Inflammatory macrophage treated with lipopolysaccharide for 4 hours (primary cell): ENCODE measurements at regions not wholly inside any gene's neighbourhood (a gene's known extent, or its start where the extent isn't known, plus 50 kb on each side); places are given as distances from the start of the nearest gene placed in this dataset.
"Not testable (repeated sequence)": the region's sequence is repeated elsewhere in the genome, so short reads cannot be mapped to it uniquely, and the experiment has no call there.

Source experiments
- DNase-seq: peaks from one replicate; pipeline ENCODE4 v3.0.0-alpha.2; 2020

DNA sequence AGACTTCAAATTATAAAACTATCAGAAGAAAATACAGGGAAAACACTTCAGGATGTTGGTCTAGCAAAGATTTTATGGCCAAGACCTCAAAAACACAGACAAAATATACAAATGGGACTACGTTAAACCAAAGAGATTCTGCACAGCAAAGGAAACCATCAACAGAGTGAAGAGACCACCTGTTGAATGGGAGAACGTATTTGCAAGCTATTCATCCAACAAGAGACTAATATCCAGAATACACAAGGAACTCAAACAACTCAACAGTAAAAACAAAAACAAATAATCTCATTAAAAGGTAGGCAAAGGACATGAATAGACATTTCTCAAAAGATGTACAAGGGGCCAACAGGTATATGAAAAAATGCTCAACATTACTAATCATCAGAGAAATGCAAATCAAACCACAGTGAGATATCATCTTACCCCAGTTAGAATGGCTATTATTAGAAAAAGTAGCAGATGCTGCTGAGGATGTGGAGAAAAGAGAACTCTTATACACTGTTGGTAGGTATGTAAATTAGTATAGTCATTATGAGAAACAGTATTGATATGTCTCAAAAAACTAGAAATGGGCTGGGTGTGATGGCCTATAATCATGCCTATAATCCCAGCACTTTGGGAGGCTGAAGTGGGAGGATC, 112.6 kb downstream of the LRIG2 start:
- DNase-seq = no peak

- no peak for DNase-seq
These were observed 117.1 kb downstream of the LRIG2 start for GRCh38 chr1:113190078-113190477.

DNA sequence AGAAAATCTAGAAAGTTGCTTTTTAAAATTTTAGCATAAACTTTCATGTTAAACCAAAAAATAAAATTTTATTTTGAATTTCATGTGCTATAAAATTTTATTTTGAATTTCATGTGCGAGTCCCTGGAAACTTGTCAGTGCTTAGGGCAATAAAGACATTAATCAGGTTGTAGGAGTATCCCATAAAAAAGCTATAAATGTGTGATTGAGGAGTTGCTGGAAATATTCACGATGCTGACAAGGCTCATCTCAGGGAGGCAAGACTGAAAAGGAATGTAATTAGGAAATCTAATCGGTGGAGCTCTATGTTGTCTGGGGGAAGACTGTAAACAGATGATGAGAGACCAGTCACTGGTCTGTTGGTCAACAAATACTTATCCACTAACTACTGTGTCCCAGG, 117.9 kb downstream of the LRIG2 start:
- no peak for DNase-seq

- peak; percentile 49 for DNase-seq
These were observed 118.6 kb downstream of the LRIG2 start for GRCh38 chr1:113191579-113192076.

GRCh38 chr1:113192242-113192641, 119.2 kb downstream of the LRIG2 start:
- DNase-seq = peak; percentile 7

- no peak for DNase-seq
These were observed 120.0 kb downstream of the LRIG2 start for GRCh38 chr1:113192980-113193379.

DNA sequence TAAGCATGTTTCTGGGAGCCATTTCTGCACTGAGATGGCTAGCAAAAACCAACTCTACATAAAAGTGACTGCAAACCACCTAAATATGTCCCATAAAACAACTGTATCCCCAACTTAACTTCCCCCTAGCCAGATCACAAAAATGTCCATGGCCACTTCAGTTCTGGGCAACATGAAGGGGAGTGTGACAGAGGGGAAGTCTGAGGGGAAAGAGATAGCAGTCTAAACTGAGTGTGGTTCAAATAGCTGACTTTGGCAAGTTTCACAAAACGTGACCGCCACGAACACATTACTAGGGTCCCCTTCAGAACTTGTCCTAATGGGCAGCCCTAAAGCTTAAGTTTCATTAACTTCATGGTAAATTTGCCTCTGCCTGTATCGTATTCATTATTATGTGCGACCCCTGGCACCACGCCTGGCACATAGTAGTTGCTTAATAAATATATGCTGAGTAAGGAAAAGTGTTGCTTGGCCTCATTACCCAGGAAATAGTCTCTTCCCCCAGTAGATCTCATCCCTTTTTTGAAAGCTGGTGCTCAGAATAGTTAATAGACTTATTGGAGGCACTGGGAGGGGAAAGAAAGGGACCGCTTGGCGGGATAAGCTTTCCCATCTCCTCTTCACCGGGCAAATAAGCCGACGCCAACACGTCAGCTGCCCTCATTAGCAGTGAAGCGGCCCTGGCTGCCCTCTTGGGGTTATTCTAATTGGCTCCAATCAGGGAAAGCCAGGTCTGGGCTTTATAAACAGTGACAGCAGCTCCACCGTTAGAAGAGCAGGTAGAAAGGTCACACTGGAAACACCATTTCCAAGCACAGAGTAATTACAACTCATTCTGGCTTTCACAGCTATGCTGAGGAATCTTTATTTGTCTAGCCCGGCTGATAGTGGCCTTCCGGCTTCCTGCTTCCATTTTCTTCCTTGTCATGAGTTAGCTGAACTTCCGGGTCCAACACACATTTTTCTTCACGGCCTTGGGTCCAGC, 122.1 kb downstream of the LRIG2 start:
- no peak for DNase-seq

- DNase-seq = no peak
These were observed 124.8 kb downstream of the LRIG2 start for GRCh38 chr1:113197719-113198330.

DNA sequence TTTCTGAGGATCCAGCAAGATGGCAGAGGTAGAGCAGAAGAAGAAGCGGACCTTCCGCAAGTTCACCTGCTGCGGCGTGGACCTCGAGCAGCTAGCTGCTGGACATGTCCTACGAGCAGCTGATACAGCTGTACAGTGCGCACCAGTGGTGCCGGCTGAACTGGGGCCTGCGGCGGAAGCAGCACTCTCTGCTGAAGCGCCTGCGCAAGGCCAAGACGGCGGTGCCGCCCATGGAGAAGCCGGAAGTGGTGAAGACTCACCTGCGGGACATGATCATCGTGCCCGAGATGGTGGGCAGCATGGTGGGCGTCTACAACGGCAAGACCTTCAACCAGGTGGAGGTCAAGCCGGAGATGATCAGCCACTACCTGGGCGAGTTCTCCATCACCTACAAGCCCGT, 125.8 kb downstream of the LRIG2 start:
- no peak for DNase-seq

GRCh38 chr1:113199760-113200455, 126.9 kb downstream of the LRIG2 start:
- DNase-seq = no peak

DNA sequence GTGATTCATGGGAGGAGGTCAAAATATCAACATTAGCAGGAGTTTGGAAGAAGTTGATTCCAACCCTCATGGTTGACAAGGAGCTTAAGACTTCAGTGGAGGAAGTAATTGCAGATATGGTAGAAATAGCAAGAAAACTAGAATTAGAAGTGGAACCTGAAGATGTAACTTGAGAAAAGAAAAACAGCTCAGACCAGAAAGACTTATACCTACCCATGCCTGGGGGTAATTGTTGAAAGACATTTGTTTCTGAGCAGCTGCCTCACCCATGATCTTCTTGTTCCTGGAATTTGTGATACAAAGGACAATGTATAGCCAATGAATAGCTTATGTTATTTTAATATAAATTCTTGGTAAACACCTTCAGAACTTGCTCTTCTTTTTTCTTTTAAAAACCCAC, 128.6 kb downstream of the LRIG2 start:
- DNase-seq = no peak

GRCh38 chr1:113205980-113206766, 133.2 kb downstream of the LRIG2 start:
- DNase-seq = no peak

GRCh38 chr1:113207019-113207418, 134.0 kb downstream of the LRIG2 start:
- no peak for DNase-seq

GRCh38 chr1:113207457-113207856, 134.5 kb downstream of the LRIG2 start:
- no peak for DNase-seq

DNA sequence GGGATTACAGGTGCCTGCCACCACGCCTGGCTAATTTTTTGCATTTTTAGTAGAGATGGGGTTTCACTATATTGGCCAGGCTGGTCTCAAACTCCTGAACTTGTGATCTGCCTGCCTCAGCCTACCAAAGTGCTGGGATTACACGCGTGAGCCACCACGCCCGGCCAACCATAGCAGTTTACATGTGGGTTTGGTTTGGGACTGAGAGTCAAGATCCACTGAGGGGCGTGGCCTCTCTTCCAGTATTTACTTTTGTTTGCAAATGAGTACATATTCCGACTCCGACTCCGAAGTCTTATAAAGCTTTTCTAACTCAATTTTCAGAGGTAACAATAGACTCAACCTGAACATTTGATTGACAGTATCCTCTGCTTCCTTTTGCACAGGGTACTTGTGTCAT, 135.4 kb downstream of the LRIG2 start:
- DNase-seq = not testable (repeated sequence)

DNA sequence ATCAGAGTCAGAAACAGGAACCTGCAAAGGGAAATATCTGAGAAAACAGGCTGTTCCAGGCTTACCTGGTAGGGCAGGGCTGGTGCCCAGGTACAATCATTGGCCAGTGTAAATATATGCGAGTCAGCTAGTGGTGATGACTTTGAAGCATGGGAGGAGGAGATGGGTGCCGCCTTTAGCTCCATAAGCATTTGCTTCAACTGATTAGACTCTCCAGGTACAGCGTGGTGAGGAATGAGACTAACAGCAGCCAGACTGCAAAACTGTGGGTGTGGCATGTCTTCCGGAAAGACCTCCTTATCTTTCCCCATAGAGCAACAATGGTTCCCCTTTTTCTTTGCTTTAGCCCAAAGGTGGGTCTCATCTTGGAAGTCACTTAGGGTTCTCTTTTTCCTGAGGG, 137.2 kb downstream of the LRIG2 start:
- DNase-seq = no peak

DNA sequence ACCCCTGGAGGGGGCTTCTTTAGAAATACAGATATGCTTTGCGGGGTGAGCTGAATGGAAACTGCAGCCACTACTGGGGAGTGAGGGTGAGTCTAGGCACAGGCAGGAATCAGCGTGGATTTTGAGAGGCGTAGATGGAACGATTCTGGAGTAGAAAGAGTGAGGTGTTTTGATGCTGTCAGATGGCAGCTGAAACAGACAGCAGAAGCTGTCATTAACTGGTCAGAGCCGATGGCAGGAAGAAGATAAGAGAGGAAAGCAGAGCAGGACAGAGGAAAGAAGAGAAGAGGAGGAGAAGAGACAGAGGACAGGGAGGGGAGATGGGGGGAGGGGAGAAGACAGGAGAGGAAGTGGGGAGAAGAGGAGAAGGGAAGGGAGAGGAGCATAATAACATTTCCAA, 138.5 kb downstream of the LRIG2 start:
- no peak for DNase-seq

DNA sequence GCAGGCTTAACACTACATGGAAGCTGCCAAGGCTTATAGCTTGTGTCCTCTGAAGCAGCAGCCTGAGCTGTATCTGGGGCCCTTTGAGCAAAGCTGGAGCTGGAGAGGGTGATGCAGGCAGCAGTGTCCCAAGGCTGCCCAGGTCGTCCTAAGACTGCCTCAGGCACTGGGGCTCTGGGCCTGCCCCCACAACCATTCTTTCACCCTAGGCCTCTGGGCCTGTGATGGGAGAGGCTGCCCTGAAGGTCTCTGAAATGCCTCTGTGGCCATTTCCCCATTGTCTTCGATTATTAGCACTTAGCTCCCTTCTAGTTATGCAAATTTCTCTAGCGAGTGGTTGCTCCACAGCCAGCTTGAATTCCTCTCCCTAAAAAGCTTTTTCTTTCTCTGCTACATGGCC, 142.0 kb downstream of the LRIG2 start:
- no peak for DNase-seq

DNA sequence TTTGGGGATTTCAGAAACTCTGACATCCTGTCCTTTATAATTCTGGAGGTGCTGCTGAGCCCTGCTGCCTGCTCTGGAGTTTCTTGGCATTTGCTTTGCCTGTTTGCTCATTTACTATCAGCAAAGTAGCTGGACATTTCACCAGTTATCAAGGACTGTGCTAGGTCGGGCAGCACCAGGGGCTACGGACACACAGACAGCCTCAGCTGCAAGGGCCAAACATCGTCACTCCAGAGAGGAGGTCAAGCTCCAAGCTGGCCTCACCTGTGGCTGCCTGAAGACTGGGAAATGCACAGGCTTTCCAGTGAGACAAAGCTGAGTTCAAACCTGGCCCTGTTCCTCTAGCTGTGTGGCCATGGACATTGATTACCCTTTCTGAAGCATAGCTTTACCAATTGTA, 143.7 kb downstream of the LRIG2 start:
- no peak for DNase-seq

- no peak for DNase-seq
These were observed 144.6 kb downstream of the LRIG2 start for GRCh38 chr1:113217447-113218208.

DNA sequence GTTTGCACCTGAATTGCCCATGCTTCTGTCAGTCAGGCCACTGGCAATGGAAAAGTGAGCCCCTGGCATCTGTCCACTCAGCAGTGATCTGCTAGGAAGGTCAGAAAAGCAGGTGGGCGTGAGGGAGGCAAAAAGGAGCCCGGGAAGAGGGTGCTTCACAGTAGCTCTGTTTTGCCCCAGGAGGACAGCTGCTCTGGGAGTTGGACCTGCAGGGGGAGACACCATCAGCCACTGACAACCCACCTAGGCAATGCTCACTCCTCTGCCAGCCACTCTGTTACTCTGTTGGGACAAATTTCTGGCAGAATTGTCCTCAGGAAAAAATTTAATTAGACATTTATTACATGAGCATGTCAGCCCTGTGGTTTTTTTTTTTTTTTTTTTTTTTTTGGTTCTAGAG, 146.4 kb downstream of the LRIG2 start:
- no peak for DNase-seq
